MCF 10A (cell line): ENCODE measurements at regions not wholly inside any gene's neighbourhood (a gene's known extent, or its start where the extent isn't known, plus 50 kb on each side); places are given as distances from the start of the nearest gene placed in this dataset.

Experiments
- BruUV-seq: library from RNA; stranded (reverse); fragments of 400-500 nt; replicated peaks from 2 replicates; lab custom pipeline; 2021; lab: Mats Ljungman, UMichigan
- CTCF ChIA-PET: fragments of 300-600 bp; sonication (Branson Sonifier 250); formaldehyde crosslinking; extraction: SDS; loops from one replicate; lab custom pipeline; 2021; ENCODE audit warnings: antibody characterized with exemption, inconsistent platforms; lab: Yijun Ruan, JAX
- POLR2A ChIA-PET: fragments of 300-600, 350-650 bp; sonication (Branson Sonifier 250); formaldehyde crosslinking; extraction: SDS; loops from one replicate; lab custom pipeline; 2020; ENCODE audit warnings: antibody characterized with exemption, inconsistent platforms; lab: Yijun Ruan, JAX
- DNase-seq: peaks from one replicate; pipeline ENCODE4 v3.0.0-alpha.2; 2018; ENCODE audit not compliant: unreplicated experiment
- H3K27ac Mint-ChIP-seq: one replicate; pipeline ENCODE4 v1.8.0; 2022; ENCODE audit warnings: mild to moderate bottlenecking, low read depth, mixed read lengths; ENCODE audit not compliant: unreplicated experiment
- H3K27me3 Mint-ChIP-seq: one replicate; pipeline ENCODE4 v1.8.0; 2022; ENCODE audit warnings: mixed read lengths; ENCODE audit not compliant: insufficient read depth, unreplicated experiment
- H3K36me3 Mint-ChIP-seq: one replicate; pipeline ENCODE4 v1.8.0; 2022; ENCODE audit warnings: mild to moderate bottlenecking, moderate library complexity, mixed read lengths; ENCODE audit not compliant: insufficient read depth, unreplicated experiment
- H3K4me1 Mint-ChIP-seq: one replicate; pipeline ENCODE4 v1.8.0; 2022; ENCODE audit warnings: mixed read lengths; ENCODE audit not compliant: insufficient read depth, unreplicated experiment
- H3K4me3 Mint-ChIP-seq: one replicate; pipeline ENCODE4 v1.8.0; 2022; ENCODE audit warnings: mild to moderate bottlenecking, moderate library complexity, mixed read lengths; ENCODE audit not compliant: unreplicated experiment
- H3K9me3 Mint-ChIP-seq: one replicate; pipeline ENCODE4 v1.8.0; 2022; ENCODE audit warnings: mixed read lengths; ENCODE audit not compliant: unreplicated experiment
- CTCF ChIP-seq: fragments of 200-600 bp; IDR thresholded peaks from one replicate; pipeline ENCODE4 v1.8.0; 2022; ENCODE audit warnings: antibody characterized with exemption, mild to moderate bottlenecking; ENCODE audit not compliant: unreplicated experiment
- intact Hi-C: fragments of 100-400 bp; cut with micrococcal nuclease; formaldehyde crosslinking; loops from 2 replicates; pipeline ENCODE4 v1.14.1; 2022

GRCh38 chr2:75261923-75262322 lies 62.6 kb upstream of the TACR1 start:
- no TSS peak for BruUV-seq
- Mint-ChIP-seq H3K27me3 (peaks cover 30% of the 10 kb centered on the region), H3K36me3 (peaks cover 6% of the 10 kb centered on the region), H3K27ac (no peak overlapping the region), H3K4me3 (no peak overlapping the region), H3K4me1 (no peaks in the 10 kb centered on the region), H3K9me3 (no peaks in the 10 kb centered on the region)
- no peak for DNase-seq
- ChIA-PET CTCF (no interaction called here), POLR2A (no interaction called here)
- TF ChIP-seq CTCF: no peak
- intact Hi-C loops: no loop called here

- ChIA-PET POLR2A (no interaction called here), CTCF (interaction anchor here (1.0 kb wide), 1 partner anchor 572 kb away, joined by 3 read pairs; no protein-coding TSS in a partner anchor)
- Mint-ChIP-seq H3K36me3 (peaks cover 6% of the 10 kb centered on the region), H3K4me1 (no peaks in the 10 kb centered on the region), H3K27me3 (peaks cover 28% of the 10 kb centered on the region), H3K4me3 (no peak overlapping the region), H3K9me3 (no peaks in the 10 kb centered on the region), H3K27ac (no peak overlapping the region)
- BruUV-seq: no TSS peak
- DNase-seq: no peak
- intact Hi-C loops: no loop called here
- TF ChIP-seq CTCF: no peak
Observed at GRCh38 chr2:75260946-75261345, 61.6 kb upstream of the TACR1 start.

GRCh38 chr2:75258620-75259019 lies 59.3 kb upstream of the TACR1 start:
- POLR2A ChIA-PET: no interaction called here
- DNase-seq: no peak
- H3K9me3 Mint-ChIP-seq: no peaks in the 10 kb centered on the region
- H3K27me3 Mint-ChIP-seq: peaks cover 15% of the 10 kb centered on the region
- H3K4me3 Mint-ChIP-seq: no peak overlapping the region
- TF ChIP-seq CTCF: no peak
- BruUV-seq: no TSS peak
- intact Hi-C loops: no loop called here
- no peak overlapping the region for H3K27ac Mint-ChIP-seq
- CTCF ChIA-PET: no interaction called here
- peaks cover 2% of the 10 kb centered on the region for H3K36me3 Mint-ChIP-seq
- no peaks in the 10 kb centered on the region for H3K4me1 Mint-ChIP-seq

GRCh38 chr2:75256485-75256884 lies 57.2 kb upstream of the TACR1 start:
- no peak for DNase-seq
- H3K36me3 Mint-ChIP-seq: no peaks in the 10 kb centered on the region
- no peak overlapping the region for H3K4me3 Mint-ChIP-seq
- CTCF ChIA-PET: no interaction called here
- H3K9me3 Mint-ChIP-seq: no peaks in the 10 kb centered on the region
- no peaks in the 10 kb centered on the region for H3K4me1 Mint-ChIP-seq
- POLR2A ChIA-PET: no interaction called here
- peaks cover 24% of the 10 kb centered on the region for H3K27me3 Mint-ChIP-seq
- intact Hi-C loops: no loop called here
- no peak overlapping the region for H3K27ac Mint-ChIP-seq
- no peak for TF ChIP-seq CTCF
- no TSS peak for BruUV-seq
